Activated CD8-positive, alpha-beta memory T cell treated with anti-CD3 and anti-CD28 coated beads for 4 hours (primary cell): ENCODE measurements at regions not wholly inside any gene's neighbourhood (a gene's known extent, or its start where the extent isn't known, plus 50 kb on each side); places are given as distances from the start of the nearest gene placed in this dataset.

ENCODE experiments used
- DNase-seq, 2 donors: peaks; one replicate each; pipeline ENCODE4 v3.0.0-alpha.2; 2020; ENCODE audit warnings: low read depth in 2 of 2

DNA sequence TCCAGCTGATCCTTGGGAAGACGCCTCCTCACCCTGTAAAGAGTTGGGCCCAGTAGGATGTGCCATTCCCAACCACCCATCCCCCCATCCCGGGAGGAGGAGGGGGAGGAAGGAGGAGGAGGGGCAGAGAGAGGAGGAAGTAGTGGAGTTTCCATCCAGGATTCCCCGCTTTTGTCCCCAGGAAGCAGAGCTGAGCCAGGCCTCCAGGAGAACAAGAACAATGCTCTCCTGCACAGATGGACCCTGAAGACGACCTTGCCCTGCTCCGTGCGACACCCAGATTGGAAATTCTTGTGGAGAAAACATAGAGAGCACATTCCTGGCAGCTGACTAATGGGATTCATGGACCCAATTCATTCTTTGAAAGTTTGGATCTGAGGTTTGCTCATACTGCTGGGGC is 132.3 kb upstream of the CRY1 start:
- DNase-seq: no peak

DNA sequence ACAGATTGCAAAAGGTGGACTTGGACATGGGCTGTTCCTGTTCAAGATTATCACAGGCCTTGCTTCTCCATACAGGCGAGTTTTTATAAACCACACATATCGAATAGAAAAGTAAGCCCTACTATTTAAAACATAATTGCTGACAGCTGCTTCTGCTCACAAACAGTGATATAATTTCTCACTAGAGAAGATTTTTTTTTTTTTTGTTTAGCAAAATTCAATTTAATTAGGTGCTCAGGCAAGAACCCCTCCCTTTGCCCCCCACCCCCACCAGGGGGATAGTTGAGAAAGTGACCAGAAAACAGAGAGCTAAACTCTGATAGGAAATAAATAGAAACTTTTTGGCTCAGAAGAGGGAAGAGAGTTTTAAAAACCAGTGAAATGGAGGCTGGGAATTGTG is 132.8 kb upstream of the CRY1 start:
- DNase-seq: no peak

DNA sequence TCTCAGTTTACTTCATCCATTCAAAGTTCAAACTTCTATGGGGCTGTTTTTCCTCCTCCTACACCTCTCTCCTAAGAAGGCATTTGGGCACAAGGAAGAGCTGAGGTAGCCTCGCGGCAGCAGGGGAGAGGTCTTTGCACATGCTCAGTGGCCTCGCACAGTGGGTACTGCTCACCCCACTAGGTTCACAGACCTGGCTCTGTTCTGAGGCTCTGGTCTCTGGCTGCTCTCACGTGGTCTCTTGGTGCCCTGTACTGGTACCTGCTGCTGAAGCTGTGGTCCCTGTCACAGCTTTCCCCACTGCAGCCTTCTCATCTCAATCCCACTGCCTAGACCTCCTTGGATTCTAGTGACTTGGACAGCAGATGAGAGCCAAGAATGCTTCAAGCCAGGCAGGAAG is 134.7 kb upstream of the CRY1 start:
- DNase-seq: no peak

DNA sequence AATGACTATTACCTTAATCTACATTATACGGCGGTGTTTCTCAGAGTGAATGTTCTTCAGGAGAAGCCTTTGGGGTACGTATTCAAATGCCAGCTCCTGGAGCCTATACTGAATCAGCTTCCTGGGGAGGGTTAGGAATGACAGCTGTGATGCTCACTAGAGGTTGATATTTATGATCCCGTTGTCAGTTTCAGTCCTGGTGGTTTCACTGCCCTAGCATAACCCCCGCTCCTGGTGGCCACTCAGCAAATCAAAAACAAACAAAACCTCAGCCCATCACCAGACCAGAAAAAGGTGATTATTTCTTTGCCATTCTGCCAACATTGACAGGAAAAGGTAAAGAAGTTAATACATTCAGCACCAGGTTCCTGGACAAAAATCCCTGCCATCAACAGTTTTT is 136.5 kb upstream of the CRY1 start:
- no peak for DNase-seq

DNA sequence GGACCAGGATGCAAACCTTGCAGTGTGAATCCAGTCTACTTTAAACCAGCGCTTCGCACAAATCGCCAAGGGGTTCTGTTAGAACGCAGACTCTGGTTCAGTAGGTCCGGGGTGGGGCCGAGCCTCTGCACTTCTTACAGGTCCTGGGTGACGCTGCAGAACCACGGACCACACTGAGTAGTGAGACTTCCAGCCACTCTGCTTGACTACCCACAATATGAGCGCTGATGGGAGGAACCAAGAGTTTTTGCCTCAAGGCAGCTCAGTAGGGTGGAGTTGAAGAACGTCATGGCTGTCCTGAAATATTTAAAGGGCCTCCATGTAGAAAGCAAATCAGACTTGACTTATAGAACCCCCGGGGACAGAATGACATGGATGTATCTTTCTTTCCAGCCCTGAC is 138.0 kb upstream of the CRY1 start:
- DNase-seq: no peak

DNA sequence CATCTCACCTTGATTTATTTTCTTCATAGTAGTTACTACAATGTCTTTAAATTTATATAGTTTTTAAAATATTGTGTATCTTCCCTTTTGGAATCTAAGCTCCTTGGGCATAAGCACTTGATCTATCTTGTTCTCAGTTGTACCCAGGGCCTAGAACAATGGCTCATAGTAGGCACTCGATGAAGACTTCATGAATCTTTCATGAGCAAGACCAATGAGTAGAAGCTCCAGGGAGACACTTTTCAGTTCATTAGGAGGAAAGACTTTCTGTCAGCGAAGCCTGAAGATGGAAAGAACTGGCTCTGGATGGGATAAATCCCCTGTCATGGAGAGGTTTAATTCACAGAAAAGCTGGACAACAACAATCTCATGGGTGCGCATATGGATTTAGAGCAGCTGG is 140.2 kb upstream of the CRY1 start:
- DNase-seq: no peak

DNA sequence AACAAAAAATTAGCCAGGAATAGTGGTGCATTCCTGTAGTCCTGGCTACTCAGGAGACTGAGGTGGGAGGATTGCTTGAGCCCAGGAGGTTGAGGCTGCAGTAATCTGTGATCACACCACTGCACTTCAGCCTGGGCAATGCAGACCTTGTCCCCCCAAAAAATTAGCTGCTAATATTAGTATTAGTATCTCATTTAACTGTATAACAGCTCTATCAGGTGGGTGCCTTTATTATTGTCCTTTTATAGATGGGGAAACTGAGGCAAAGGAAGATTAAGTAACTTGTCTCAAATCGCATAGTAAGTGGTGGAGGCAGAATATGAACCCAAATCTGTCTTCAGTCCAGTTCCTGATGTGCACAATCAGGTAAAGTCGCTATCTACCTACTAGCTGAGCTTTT is 142.3 kb upstream of the CRY1 start:
- DNase-seq: no peak

DNA sequence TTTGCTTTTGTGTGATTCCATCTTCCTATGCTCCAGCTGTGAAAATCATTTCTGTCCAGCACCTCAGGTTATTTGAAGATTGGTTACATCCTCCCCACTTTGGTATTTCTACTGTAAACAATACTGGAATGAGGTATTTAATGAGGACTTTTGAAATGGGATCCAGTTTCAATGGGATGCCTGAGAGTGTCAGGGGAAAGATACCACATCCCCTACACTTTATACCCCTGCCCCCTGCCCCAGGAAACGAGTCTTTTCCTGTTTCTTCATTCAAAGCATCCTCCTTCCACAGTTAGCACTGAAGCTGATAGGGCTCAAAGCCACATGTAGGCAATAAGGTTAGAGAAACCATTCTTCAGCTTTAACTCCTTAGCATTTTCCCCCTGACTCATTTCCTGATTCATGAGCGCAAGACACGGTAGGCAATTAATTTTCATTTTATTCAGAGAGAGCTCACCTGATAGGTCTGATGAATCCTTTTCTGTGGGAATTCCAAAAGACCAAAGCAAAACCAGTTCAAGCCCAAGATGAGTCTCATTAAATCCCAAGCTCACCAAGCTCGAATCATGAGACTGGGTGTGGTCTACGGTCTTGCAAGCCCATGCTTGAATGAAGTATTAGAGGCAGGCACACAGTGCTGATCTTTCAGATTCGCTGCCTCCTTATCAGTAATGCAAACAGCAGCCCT is 143.6 kb upstream of the CRY1 start:
- no peak for DNase-seq

DNA sequence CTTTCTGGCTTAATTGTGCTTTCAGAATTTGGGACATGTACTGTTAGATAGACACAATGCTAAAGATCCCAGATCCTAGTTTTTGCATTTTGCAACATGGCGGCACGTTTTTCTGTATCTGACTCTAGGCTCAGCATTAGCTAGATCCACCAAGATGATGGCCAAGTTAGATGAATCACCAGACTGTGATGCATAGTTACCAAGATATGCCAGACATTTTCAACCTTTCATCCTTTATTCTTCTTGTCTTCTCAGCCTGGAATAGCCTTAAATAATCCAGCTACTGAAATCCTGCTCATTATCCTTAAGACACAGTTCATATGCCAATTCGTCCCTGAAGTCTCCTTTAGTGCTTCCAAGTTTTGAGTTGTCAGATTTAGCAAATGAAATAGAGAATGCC is 144.9 kb upstream of the CRY1 start:
- DNase-seq: no peak

DNA sequence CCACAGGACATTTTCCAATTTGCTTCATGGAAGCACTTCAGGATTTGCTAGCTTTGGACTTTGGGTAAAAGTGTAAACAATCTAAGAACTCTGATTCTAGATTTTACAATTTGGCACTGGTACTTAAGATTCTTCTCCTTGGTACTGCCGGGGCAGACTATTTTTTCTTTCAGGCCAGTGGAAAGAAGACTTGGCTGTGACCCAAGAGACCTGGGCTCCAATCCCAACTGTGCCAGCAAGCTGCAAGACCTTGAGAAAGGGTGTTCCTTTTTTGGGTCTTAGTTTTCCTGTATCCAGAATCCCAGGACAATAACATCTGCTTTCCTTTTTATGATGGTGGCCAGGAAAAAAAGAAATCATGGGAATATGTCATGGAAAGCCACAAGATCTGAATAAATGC is 148.1 kb upstream of the CRY1 start:
- DNase-seq: no peak

DNA sequence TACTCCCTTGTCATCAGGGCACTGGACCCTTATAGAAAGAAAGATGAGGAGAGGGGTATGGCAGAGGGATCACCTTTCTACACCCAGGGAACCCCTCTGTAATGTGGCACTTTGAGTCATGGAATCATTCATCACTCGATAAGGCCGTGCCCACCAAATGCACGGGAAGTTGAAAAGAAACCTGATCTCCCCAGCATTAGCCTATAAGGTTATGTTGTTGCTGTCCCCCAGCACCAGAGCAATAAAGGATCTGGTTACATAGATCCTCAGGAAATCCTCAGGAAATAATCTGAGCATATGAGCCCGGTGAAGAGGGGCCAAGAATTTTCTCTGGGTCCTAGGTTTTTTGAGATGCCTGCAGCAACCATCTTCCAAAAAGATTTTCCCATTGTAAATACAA is 148.8 kb upstream of the CRY1 start:
- no peak for DNase-seq

DNA sequence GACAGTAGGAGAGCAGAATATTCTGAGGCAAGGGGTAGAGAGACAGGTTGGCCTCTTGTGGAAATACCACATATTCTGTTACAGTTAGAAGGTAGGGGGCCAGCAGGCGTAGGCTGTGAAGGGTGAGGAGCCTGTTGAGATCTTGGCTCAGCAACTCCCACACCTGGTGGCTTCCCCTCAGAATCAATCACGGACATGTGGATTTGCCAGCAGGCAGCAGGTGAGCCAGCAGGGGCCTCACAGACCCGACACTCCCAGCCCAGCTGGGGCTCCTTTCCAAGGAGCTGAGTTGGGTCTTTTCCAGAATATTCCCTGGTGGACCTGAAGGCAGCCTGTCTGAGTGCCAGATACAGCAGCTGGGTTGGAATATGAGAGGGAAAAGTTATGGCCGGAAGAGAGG is 150.0 kb upstream of the CRY1 start:
- DNase-seq: no peak

DNA sequence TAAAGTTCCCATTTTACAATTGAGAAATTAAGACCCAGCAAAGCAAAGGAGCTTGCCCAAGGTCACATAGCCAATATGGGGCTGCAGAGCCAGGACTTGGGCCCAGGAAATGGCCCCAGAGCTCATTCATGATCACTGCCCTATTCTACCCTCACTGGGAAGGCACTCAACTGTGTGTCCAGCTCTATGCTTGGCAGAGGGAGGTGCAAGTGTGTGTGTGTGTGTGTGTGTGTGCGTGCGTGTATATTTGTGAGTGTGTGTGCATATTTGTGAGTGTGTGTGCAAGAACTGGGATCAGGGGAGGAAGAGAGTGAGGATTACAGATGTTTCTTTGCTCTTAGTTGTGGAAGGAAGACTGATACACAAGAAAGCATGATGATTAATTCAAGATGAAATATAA is 151.2 kb upstream of the CRY1 start:
- DNase-seq: no peak

DNA sequence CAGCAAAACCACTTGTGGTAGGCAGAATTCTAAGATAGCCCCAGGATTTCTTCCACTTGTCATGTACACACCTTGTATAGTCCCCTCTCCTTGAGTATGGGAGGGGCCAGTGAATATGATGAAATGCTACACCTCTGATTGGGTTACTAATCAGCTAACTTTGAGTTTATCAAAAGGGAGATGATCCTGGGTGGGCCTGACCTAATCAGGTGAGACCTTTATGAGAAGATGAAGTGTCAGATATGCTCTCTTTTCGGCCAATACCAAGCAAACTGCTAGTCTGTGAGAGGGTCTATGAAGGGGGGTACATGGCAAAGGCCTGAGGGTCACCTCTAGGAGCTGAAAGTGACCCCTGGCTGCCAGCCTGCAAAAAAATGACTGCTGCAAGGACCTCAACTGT is 154.3 kb upstream of the CRY1 start:
- no peak for DNase-seq

DNA sequence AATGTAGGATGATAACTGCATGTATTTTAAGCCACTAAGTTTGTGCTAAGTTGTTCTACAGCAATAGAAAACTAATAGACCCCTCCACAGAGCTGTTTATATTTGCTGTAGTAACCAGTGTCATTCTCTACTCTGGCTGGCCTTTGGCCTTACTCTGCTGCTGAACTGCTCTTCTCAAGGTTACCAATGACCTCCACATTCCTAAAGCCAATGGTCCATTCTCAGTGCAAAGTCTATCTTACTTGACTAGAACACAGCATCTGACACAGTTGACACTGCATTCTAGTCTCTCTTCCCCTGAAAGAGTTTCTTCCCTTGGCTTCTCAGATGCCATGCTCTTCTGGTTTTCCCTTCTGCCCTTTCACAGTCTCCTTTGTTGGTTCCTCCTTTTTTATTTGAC is 154.8 kb upstream of the CRY1 start:
- DNase-seq: no peak

DNA sequence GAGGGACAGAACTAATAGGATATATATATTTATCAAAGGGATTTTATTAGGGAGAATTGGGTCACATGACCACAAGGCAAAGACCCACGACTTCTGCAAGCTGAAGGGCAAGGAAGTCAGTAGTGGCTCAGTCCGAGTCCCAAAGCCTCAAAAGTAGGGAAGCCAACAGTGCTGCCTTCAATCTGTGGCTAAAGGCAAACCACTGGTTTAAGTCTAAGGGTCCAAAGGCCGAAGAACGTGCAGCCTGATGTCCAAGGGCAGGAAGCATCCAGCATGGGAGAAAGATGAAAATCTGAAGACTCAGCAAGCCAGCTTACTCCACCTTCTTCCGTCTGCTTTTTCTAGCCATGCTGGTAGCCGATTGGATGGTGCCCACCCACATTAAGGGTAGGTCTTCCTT is 157.9 kb upstream of the CRY1 start:
- DNase-seq: no peak

DNA sequence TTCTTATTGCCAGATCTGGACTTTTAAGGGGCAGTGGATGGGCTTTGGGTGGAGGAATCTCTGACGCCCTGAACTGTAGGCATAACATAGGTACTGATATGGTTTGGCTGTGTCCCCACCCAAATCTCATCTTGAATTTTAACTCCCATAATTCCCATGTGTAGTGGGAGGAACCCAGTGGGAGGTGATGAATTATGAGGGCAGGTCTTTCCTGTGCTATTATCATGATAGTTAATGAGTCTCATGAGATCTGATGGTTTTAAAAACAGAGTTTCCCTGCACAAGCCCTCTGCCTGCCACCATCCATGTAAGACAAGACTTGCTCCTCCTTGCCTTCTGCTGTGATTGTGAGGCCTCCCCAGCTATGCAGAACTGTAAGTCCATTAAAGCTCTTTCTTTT is 160.0 kb upstream of the CRY1 start:
- DNase-seq: no peak

DNA sequence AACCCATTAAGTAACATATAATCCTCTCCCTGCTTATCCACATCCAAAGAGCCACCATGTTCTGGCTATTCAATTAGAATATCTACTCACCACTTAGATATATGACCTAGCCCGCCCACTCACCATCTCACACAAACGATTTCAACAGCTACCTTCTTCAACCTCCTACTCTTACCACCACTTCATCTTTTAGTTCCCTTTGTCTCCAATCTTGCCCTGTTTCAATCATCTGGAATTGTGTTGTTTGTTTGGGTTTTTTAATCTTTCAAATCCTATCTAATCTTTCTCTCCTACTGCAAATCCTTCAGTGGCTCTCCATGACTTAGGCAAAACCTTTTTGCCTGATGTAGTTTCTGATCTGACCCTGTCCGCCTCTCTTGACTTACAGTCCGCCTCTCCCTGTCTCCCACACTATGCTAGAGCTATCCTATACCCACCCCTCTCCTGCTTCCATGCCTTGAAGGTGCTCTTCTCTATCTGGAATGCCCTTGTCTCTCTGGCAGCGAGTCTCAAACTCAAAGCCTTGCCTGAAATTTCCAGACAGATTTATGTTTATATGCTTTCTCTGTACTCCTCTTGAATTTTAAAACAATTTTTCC is 161.0 kb upstream of the CRY1 start:
- no peak for DNase-seq

DNA sequence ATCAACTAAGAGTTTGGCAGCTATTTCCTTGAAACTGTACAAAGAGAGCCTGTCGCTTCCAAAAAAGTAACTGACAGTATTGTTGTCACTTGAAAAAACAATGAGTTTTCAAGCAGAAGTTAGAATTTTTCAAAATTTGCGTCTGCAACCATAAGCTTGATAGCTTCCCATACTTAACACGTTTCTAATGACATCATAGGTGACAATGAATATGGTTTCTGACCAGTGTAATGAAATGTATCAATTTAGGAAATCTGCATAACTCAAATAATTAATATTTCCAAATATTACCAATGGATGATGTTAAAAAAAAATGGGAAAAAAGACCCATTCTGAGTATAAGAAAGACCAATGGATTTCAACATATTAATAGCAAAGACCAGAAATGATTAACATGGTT is 165.4 kb upstream of the CRY1 start:
- no peak for DNase-seq

DNA sequence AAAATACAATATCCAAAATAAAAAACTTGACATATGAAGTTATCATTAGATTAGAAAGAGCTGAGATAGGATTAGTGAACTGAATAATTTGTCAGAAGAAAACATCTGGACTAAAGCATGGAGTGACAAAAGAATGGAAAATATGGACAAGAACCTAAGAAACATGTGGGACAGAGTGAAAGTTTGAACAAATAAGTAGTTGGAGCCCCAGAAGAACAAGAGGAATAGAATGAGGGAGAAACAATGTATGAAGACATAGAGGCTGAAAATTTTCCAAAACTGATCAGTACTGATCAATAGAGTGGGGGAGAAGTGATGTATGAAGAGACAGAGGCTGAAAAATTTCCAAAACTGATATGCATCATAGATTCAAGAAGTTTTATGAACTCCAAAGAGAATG is 170.6 kb upstream of the CRY1 start:
- DNase-seq: no peak

DNA sequence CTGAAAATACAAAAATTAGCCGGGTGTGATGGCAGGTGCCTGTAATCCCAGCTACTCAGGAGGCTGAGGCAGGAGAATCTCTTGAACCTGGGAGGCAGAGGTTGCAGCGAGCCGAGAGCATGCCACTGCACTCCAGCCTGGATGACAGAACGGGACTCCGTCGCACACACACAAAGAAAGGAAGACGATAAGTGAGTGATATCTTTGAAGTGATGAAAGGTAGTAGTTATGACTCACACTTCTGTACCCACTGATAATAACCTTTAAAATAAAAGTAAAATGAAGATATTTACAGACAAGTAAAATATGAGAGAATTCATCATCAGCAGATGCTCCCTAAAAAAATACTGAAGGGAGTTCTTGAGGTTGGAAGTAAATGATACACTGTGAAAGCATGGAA is 171.3 kb upstream of the CRY1 start:
- DNase-seq: no peak

DNA sequence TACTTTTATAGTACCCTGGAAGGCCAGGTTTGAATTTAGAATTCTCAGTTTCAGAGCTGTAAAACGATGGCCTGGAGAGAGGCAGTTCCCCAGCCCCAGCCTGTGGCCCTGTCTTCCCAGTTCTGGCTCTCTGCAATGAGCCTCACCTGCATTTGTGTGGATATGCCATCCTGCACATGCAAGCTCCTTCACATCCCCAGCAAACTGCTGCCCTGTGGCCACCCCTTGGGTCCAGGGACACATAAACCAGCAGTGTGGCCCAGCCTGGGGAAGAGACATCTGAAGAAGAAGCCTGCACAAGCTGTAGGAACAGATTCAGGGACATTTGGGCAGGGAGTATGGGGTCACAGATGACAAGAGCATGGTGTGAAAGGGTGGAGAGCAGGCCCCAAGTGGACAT is 174.3 kb upstream of the CRY1 start:
- DNase-seq: no peak

DNA sequence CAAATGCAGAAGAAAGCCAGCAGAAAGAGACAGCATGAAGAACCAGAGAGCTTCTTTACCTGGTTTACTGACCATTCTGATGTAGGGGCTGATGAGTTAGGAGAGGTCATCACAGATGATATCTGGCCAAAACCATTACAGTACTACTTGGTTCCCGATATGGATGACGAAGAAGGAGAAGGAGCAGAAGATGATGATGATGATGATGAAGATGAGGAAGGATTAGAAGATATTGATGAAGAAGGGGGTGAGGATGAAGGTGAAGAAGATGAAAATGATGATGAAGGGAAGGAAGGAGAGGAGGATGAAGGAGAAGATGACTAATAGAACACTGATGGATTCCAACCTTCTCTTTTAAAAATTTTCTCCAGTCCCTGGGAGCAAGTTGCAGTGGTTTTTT is 178.2 kb upstream of the CRY1 start:
- DNase-seq: no peak

DNA sequence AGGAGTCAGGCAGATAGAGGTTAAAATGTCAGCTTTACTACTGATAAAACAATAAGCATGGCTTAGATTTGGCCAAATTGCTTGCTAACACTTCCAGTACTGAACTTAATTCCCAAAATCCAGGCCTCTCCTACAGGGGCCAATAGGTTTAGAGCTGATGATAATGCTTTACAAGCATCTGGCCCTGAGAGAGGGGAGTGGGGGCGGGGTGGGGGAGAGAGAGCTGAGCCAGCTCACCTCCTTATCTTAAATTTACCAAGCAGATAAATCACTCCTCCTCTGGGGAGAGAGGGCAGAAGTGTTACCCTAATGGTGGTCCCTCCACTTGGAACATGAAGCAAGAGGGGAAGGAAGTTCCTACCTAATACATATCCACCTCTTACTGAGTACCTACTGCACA is 182.2 kb upstream of the CRY1 start:
- no peak for DNase-seq
